OCI-LY3 (cell line): ENCODE measurements at regions not wholly inside any gene's neighbourhood (a gene's known extent, or its start where the extent isn't known, plus 50 kb on each side); places are given as distances from the start of the nearest gene placed in this dataset.
"Not testable (repeated sequence)": the region's sequence is repeated elsewhere in the genome, so short reads cannot be mapped to it uniquely, and the experiment has no call there.

Source experiments
- H2AFZ ChIP-seq: fragments of 200-600, 300-600 bp; shearing (Covaris generic); 2 replicates; pipeline ENCODE4 v1.6.0; 2014; ENCODE audit warnings: antibody characterized with exemption, low read depth, low read length
- H3K27ac ChIP-seq: fragments of 200-600, 300-600 bp; sonication (generic); 2 replicates; pipeline ENCODE4 v1.5.1; 2014; ENCODE audit warnings: mild to moderate bottlenecking, low read length, moderate library complexity, mixed read lengths
- H3K27me3 ChIP-seq: fragments of 200-600, 300-600 bp; sonication (generic); 2 replicates; pipeline ENCODE4 v1.6.1; 2014; ENCODE audit warnings: low read depth, low read length, mixed read lengths
- H3K36me3 ChIP-seq: fragments of 200-600, 300-600 bp; sonication (generic); replicated peaks from 2 replicates; pipeline ENCODE3; 2014; ENCODE audit warnings: low read depth, low read length, mixed read lengths
- H3K4me1 ChIP-seq: fragments of 300-600, 200-600 bp; sonication (generic); 2 replicates; pipeline ENCODE4 v1.6.1; 2014; ENCODE audit warnings: low read length, mixed read lengths
- H3K4me2 ChIP-seq: fragments of 200-600, 300-600 bp; sonication (generic); 2 replicates; pipeline ENCODE4 v1.6.1; 2014; ENCODE audit warnings: low read length, mixed read lengths
- H3K4me3 ChIP-seq: fragments of 300-600, 200-600 bp; sonication (generic); 2 replicates; pipeline ENCODE4 v1.5.1; 2014; ENCODE audit warnings: antibody characterized with exemption, mild to moderate bottlenecking, low read length, moderate library complexity
- H3K79me2 ChIP-seq: fragments of 300-600, 200-600 bp; shearing (Covaris generic); 2 replicates; pipeline ENCODE4 v1.6.1; 2014; ENCODE audit warnings: mild to moderate bottlenecking, low read length, mixed read lengths
- H3K9ac ChIP-seq: fragments of 300-600, 200-600 bp; shearing (Covaris generic); 2 replicates; pipeline ENCODE4 v1.6.0; 2014; ENCODE audit warnings: mild to moderate bottlenecking, low read length, moderate library complexity
- H3K9me3 ChIP-seq: fragments of 200-600, 300-600 bp; shearing (Covaris generic); 2 replicates; pipeline ENCODE4 v1.6.1; 2014; ENCODE audit warnings: low read length, mixed read lengths; ENCODE audit not compliant: insufficient read depth
- H4K20me1 ChIP-seq: fragments of 200-600, 300-600 bp; sonication (generic); 2 replicates; pipeline ENCODE4 v1.6.1; 2016; ENCODE audit warnings: low read length, mixed read lengths; ENCODE audit not compliant: insufficient read depth
- EZH2phosphoT487 ChIP-seq: fragments of 200-600 bp; shearing (Covaris generic); IDR thresholded peaks from 2 replicates; pipeline ENCODE4 v1.6.1; 2018; ENCODE audit warnings: antibody characterized with exemption, mixed run types, low read depth
- TF ChIP-seq, protein P1 (sequence below): fragments of 200-600, 300-600 bp; sonication (generic); IDR thresholded peaks from 2 replicates; pipeline ENCODE4 v1.5.1; 2014; ENCODE audit warnings: antibody characterized with exemption, low read length, low read depth

DNA sequence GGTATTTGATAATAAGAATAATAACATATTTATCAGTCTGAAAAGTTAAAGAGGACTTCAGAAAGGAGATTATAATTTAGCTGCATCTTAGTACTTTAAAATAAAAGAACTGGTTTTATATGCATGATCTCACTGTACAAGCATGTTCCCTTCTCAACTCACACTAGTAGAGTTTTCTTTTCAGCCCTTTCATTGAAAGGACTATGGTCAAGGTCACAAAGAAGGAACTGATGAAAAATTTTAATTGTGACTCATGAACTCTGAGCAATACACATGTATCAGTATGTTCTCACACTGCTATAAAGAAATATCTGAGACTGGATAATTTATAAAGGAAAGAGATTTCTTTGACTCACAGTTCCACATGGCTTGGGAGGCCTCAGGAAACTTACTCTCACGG lies 73.7 kb upstream of the NDST4 start:
- H3K4me1 ChIP-seq, result no peaks in the 10 kb centered on the region
- H3K36me3 ChIP-seq, result no peaks in the 10 kb centered on the region
- no peak overlapping the region for H3K27ac ChIP-seq
- H3K27me3 ChIP-seq, result no peaks in the 10 kb centered on the region
- TF ChIP-seq, protein P1, sequence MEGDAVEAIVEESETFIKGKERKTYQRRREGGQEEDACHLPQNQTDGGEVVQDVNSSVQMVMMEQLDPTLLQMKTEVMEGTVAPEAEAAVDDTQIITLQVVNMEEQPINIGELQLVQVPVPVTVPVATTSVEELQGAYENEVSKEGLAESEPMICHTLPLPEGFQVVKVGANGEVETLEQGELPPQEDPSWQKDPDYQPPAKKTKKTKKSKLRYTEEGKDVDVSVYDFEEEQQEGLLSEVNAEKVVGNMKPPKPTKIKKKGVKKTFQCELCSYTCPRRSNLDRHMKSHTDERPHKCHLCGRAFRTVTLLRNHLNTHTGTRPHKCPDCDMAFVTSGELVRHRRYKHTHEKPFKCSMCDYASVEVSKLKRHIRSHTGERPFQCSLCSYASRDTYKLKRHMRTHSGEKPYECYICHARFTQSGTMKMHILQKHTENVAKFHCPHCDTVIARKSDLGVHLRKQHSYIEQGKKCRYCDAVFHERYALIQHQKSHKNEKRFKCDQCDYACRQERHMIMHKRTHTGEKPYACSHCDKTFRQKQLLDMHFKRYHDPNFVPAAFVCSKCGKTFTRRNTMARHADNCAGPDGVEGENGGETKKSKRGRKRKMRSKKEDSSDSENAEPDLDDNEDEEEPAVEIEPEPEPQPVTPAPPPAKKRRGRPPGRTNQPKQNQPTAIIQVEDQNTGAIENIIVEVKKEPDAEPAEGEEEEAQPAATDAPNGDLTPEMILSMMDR, result no peak
- TF ChIP-seq EZH2phosphoT487, result no peak
- no peaks in the 10 kb centered on the region for H4K20me1 ChIP-seq
- H3K79me2 ChIP-seq, result no peaks in the 10 kb centered on the region
- no peak overlapping the region for H3K9ac ChIP-seq
- no peak overlapping the region for H3K4me2 ChIP-seq
- no peak overlapping the region for H2AFZ ChIP-seq
- no peak overlapping the region for H3K4me3 ChIP-seq
- H3K9me3 ChIP-seq, result no peaks in the 10 kb centered on the region

DNA sequence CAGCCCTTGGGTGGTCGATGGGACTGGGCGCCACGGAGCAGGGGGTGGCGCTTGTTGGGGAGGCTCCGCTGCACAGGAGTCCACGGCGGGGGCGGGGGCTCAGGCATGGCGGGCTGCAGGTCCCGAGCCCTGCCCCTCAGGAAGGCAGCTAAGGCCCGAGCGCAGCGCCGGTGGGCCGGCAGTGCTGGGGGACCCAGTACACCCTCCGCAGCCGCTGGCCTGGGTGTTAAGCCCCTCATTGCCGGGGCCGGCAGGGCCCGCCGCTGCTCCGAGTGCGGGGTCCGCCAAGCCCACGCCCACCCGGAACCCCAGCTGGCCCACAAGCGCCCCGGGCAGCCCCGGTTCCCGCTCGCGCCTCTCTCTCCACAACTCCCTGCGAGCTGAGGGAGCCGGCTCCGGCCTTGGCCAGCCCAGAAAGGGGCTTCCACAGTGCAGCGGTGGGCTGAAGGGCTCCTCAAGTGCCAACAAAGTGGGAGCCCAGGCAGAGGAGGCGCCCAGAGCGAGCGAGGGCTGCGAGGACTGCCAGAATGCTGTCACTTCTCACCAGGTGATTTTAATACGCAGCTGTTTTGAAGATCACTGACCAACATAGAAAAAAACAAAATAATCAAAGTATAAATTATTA lies 66.1 kb upstream of the NDST4 start:
- H3K4me3 ChIP-seq, H3K36me3 ChIP-seq, H2AFZ ChIP-seq, H3K9me3 ChIP-seq, H3K9ac ChIP-seq, H3K27me3 ChIP-seq, H3K27ac ChIP-seq, H4K20me1 ChIP-seq, H3K4me1 ChIP-seq, H3K4me2 ChIP-seq, H3K79me2 ChIP-seq: not testable (repeated sequence)

DNA sequence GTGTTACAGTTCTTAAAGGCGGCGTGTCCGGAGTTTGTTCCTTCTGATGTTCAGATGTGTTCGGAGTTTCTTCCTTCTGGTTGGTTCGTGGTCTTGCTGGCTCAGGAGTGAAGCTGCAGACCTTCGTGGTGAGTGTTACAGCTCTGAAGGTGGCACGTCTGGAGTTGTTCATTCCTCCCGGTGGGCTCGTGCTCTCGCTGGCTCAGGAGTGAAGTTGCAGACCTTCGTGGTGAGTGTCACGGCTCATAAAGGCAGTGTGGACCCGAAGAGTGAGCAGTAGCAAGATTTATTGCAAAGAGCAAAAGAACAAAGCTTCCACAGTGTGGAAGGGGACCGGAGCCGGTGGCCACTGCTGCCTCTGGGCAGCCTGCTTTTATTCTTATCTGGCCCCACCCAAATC lies 65.3 kb upstream of the NDST4 start:
- H3K4me3 ChIP-seq, H3K4me1 ChIP-seq, H2AFZ ChIP-seq, H3K9me3 ChIP-seq, H4K20me1 ChIP-seq, H3K4me2 ChIP-seq, H3K9ac ChIP-seq, H3K27me3 ChIP-seq, H3K36me3 ChIP-seq, H3K27ac ChIP-seq, H3K79me2 ChIP-seq: not testable (repeated sequence)

DNA sequence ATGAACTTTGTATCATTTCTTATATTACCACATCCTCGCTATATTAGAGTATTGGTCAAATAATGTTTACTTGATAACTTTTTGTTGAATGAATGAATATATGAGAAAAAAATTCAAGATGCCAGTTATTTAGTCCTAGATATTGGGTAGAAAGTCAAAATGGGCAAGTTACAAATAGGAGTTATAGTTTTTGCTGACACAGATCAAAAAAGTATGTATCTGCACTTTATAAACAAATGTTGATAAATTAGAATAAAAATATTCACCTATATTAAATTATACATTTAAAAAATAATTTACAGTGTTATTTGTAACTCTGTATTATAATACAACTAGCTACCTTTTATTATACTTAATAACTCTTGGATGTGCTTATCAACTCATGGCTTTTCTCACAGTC lies 57.8 kb upstream of the NDST4 start:
- Histone ChIP-seq H2AFZ (no peak overlapping the region), H3K9ac (no peak overlapping the region), H3K27ac (no peak overlapping the region), H3K27me3 (no peaks in the 10 kb centered on the region), H4K20me1 (no peaks in the 10 kb centered on the region), H3K4me1 (no peaks in the 10 kb centered on the region), H3K4me2 (no peak overlapping the region), H3K36me3 (no peaks in the 10 kb centered on the region), H3K9me3 (no peaks in the 10 kb centered on the region), H3K79me2 (no peaks in the 10 kb centered on the region), H3K4me3 (no peak overlapping the region)
- TF ChIP-seq EZH2phosphoT487, result no peak
- TF ChIP-seq, protein P1, result no peak

DNA sequence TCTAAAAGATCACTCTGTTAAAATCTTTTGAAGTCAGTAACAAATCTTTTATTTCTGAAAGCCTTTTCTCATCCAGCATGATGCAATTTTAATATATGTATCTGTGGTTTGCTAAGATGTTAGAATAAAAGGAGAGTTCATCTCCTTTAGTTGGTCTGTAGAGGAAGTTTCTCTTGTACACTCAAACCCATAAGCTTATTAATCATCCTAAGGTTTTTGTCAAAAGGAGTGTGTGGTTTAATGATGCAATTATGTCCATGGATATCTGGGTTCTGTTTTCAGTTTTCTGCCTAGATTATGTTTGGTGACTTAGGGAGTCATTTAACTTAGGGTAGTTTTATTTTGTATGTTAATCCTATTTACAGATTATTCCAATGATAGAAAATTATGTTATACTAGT lies 52.1 kb upstream of the NDST4 start:
- Histone ChIP-seq H3K79me2 (no peaks in the 10 kb centered on the region), H3K4me3 (no peak overlapping the region), H3K4me1 (peaks cover 14% of the 10 kb centered on the region), H3K36me3 (no peaks in the 10 kb centered on the region), H2AFZ (no peak overlapping the region), H3K4me2 (no peak overlapping the region), H3K27me3 (no peaks in the 10 kb centered on the region), H3K9me3 (no peaks in the 10 kb centered on the region), H3K9ac (no peak overlapping the region), H4K20me1 (no peaks in the 10 kb centered on the region), H3K27ac (no peak overlapping the region)
- no peak for TF ChIP-seq EZH2phosphoT487
- TF ChIP-seq, protein P1, result no peak
